Activated CD4-positive, alpha-beta T cell treated with anti-CD3 and anti-CD28 coated beads for 36 hours (primary cell): ENCODE measurements at regions not wholly inside any gene's neighbourhood (a gene's known extent, or its start where the extent isn't known, plus 50 kb on each side); places are given as distances from the start of the nearest gene placed in this dataset.

ENCODE experiments used
- ATAC-seq: fragments of 200-7000 bp; cut with Tn5 transposase; one replicate; pipeline ENCODE4 v1.10.0; 2021; ENCODE audit warnings: mild to moderate bottlenecking, moderate library complexity
- CTCF ChIA-PET: fragments of 350-600 bp; sonication (Branson Sonifier 250); formaldehyde crosslinking; loops from one replicate; lab custom pipeline; 2021; ENCODE audit warnings: antibody characterized with exemption; lab: Charles Lee
- POLR2A ChIA-PET: fragments of 350-600 bp; sonication (Branson Sonifier 250); formaldehyde crosslinking; loops from one replicate; lab custom pipeline; 2021; ENCODE audit warnings: antibody characterized with exemption, inconsistent platforms; lab: Charles Lee
- DNase-seq: peaks from one replicate; pipeline ENCODE4 v3.0.0-alpha.2; 2020
- H3K27ac Mint-ChIP-seq: one replicate; pipeline ENCODE4 v1.8.0; 2021; ENCODE audit warnings: mixed read lengths
- H3K27me3 Mint-ChIP-seq: one replicate; pipeline ENCODE4 v1.8.0; 2021; ENCODE audit warnings: mixed read lengths
- H3K36me3 Mint-ChIP-seq: one replicate; pipeline ENCODE4 v1.8.0; 2021; ENCODE audit warnings: low read depth, mixed read lengths
- H3K4me1 Mint-ChIP-seq: one replicate; pipeline ENCODE4 v1.8.0; 2021; ENCODE audit warnings: mixed read lengths
- H3K4me3 Mint-ChIP-seq: one replicate; pipeline ENCODE4 v1.8.0; 2021; ENCODE audit warnings: mild to moderate bottlenecking, moderate library complexity, mixed read lengths
- H3K9me3 Mint-ChIP-seq: one replicate; pipeline ENCODE4 v1.8.0; 2021; ENCODE audit warnings: low read depth, mixed read lengths
- intact Hi-C, 2 experiments: fragments of 100-400 bp; cut with DNase I in 1 of 2; cut with micrococcal nuclease in 1 of 2; formaldehyde crosslinking; loops; one replicate each; pipeline versions ENCODE4 v1.14.2 to v1.15.1; 2022 to 2024; cut with DNase I, micrococcal nuclease

DNA sequence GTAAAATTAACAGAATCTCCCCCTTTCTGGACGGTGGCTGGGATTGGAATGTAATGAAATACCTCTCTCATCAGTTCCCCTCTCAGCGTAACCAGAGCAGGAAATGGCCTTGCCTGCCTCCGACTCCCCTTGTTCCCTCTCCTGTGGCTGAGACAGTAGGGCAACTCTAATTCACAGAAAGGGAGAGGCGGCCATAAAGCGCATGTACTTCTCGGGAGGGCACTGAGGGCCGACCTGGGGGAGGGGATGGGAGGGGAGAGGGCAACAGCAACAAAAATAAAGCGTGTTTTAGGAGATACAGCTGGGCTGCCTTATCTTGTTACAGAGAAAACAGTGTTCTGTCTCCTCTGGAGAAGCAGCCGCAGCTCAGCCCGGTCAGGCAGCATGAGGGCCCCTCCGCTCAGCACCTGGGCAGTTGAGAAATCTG is 783.3 kb upstream of the ARRDC4 start:
- DNase-seq (no peak), ATAC-seq (no peak)
- no peak overlapping the region for H3K4me3 Mint-ChIP-seq
- no peaks in the 10 kb centered on the region for H3K36me3 Mint-ChIP-seq
- no peak overlapping the region for H3K27ac Mint-ChIP-seq
- ChIA-PET CTCF (no interaction called here), POLR2A (no interaction called here)
- H3K27me3 Mint-ChIP-seq: no peaks in the 10 kb centered on the region
- no peaks in the 10 kb centered on the region for H3K4me1 Mint-ChIP-seq
- intact Hi-C loops: no loop called here
- H3K9me3 Mint-ChIP-seq: peaks cover 2% of the 10 kb centered on the region

DNA sequence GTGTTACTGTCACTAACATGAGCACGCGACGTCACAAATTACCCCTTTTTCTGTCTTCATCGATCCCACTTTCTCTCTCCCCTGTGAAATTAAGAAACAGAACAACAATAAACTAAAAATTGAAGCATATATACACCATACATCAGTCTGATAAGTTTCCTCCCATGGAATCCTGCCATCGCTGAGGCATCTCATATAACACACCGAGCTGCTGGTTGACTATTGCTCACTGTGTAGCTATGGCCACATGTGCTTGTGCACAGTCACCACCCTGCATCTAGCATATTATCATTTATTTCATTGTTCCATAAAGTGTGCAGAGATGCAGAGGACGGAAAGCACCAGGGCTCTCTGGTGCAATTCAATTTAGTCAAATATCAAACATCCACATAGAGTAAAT is 777.9 kb upstream of the ARRDC4 start:
- DNase-seq (no peak), ATAC-seq (no peak)
- no peak overlapping the region for H3K4me3 Mint-ChIP-seq
- H3K9me3 Mint-ChIP-seq: peaks cover 2% of the 10 kb centered on the region
- H3K4me1 Mint-ChIP-seq: no peaks in the 10 kb centered on the region
- CTCF ChIA-PET: no interaction called here
- no peak overlapping the region for H3K27ac Mint-ChIP-seq
- POLR2A ChIA-PET: no interaction called here
- no peaks in the 10 kb centered on the region for H3K27me3 Mint-ChIP-seq
- intact Hi-C loops: no loop called here
- no peaks in the 10 kb centered on the region for H3K36me3 Mint-ChIP-seq

DNA sequence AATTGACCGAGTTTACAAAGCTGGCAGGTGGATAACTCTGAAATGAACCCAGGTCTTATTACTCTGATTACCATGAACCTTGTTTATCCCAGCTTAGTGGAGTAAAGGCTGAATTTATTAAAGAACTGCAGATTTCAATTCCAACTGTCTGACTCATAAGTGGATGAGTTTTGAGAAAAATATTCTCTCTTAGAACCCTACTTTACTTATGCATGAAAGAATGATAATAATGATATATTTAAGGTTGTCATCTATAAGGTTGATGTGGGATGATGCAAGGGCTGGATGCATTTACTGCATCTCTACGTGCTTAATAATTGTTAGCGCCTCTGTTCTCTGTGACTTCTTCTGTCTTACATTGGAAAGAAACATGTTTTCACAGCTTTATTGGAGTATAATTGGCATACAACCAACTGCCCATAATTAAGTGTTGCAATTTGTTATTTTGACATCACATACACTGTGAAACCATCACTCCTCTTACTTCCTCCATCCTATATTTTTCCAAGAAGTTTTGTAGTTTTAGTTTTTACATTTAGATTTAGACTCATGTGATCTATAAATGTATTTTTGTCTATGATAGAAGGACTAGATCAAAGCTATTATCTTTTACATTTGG is 771.2 kb upstream of the ARRDC4 start:
- intact Hi-C loops: no loop called here
- CTCF ChIA-PET: interaction anchor here (0.6 kb wide), 1 partner anchor 37 kb away, joined by 5 read pairs; no protein-coding TSS in a partner anchor
- Mint-ChIP-seq H3K4me1 (no peaks in the 10 kb centered on the region), H3K27ac (no peak overlapping the region), H3K9me3 (peaks cover 3% of the 10 kb centered on the region), H3K4me3 (no peak overlapping the region), H3K27me3 (no peaks in the 10 kb centered on the region), H3K36me3 (no peaks in the 10 kb centered on the region)
- DNase-seq (no peak), ATAC-seq (no peak)
- POLR2A ChIA-PET: no interaction called here

DNA sequence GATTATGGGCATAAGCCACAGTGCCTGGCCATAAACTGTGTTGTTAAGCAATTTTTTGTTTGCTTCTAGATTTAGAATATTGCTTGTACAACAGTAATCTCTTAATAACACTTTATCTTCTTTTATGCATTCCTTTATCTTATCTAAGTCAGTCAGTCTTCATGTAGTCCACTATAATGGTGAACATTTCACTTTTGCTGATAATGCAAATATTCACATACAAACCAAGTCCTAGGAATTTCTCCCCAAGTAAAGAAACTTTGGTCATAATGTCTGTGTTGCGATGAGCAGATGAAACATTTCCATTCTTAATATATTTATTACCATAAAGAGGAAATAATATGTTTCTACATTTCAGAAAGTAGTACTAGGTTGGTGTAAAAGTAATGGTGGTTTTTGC is 765.8 kb upstream of the ARRDC4 start:
- ATAC-seq (no peak), DNase-seq (no peak)
- ChIA-PET POLR2A (no interaction called here), CTCF (no interaction called here)
- Mint-ChIP-seq H3K9me3 (no peaks in the 10 kb centered on the region), H3K27ac (no peak overlapping the region), H3K4me1 (no peaks in the 10 kb centered on the region), H3K36me3 (no peaks in the 10 kb centered on the region), H3K27me3 (no peaks in the 10 kb centered on the region), H3K4me3 (no peak overlapping the region)
- intact Hi-C loops: no loop called here

DNA sequence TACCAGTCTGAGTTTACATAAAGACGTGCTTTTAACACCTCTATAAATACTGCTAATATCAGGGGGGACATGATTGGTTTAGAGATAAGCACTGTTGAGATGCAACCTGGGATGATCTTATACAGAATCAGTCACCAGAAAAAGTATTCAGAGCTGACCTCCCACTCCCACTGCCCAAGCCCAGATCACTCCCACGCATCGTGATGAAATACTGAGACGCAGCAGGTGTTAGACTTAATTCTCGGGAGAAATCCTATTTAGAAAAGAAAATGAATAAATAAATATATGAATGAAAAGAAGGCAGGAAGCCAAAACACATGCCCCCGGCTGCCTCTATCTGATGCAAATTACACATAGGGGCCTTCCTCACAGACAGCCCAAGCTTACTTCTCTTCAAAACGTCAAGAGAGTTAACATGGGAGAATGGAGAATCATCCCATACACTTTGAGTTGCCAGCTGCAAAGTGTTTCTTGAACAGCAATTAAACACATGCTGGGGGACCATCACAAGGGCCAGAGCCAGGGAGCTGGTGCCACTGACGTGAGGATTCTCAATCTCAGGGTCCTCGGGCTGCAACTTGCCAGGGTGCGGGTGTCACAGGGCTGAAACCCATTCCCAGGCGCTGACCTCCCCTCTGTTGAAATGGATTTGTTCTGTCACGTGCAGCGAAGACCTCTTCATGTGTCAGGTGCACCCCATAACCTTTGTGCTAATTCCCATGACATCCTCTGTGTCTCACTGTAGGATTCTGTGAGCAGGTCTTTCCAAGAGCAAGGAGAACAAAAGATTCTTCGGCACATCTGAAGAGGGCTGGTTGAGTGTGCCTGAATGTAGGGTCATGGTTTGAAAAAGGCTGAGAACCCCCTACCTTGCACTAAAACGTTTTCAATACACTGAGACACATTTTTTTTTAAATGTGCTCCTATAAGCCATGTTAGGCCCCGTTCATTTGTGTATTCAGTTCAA is 764.2 kb upstream of the ARRDC4 start:
- CTCF ChIA-PET: no interaction called here
- Mint-ChIP-seq H3K36me3 (no peaks in the 10 kb centered on the region), H3K27me3 (no peaks in the 10 kb centered on the region), H3K4me1 (no peaks in the 10 kb centered on the region), H3K9me3 (no peaks in the 10 kb centered on the region), H3K4me3 (no peak overlapping the region), H3K27ac (no peak overlapping the region)
- POLR2A ChIA-PET: no interaction called here
- DNase-seq (no peak), ATAC-seq (no peak)
- intact Hi-C loops: no loop called here

DNA sequence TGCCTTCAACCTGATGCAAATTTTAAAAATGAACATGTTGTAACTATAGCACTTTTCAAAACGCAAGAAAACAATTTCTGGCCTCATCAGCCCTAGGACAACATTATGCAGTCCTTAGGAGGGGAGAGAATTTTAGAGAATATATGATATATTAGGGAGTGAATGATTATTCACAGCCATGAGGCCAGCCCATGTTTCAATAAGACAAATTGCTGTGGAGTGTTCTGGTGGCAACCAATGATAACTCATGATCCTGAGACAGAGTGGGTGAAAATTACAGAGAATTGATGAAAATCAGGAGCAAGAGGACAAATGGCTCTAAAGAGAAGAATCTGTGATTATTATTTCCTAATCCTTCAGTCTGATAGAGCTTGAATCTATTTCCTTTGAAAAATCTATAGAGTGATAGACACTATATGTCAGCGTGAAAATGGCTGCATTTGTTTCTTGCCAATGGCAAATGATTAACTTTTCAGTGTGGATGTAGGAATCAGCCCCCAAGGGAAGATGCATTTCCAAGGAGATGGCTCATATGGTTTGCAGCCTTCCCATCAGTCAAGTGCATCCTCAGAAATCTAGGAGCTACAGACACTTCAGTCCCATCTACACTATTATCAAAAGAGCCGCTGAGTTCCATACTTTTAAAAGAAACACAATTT is 761.0 kb upstream of the ARRDC4 start:
- no peaks in the 10 kb centered on the region for H3K27me3 Mint-ChIP-seq
- H3K4me1 Mint-ChIP-seq: no peaks in the 10 kb centered on the region
- no peaks in the 10 kb centered on the region for H3K9me3 Mint-ChIP-seq
- DNase-seq: no peak
- ChIA-PET CTCF (no interaction called here), POLR2A (no interaction called here)
- no peak for ATAC-seq
- H3K36me3 Mint-ChIP-seq: no peaks in the 10 kb centered on the region
- intact Hi-C loops: no loop called here
- H3K4me3 Mint-ChIP-seq: no peak overlapping the region
- no peak overlapping the region for H3K27ac Mint-ChIP-seq

DNA sequence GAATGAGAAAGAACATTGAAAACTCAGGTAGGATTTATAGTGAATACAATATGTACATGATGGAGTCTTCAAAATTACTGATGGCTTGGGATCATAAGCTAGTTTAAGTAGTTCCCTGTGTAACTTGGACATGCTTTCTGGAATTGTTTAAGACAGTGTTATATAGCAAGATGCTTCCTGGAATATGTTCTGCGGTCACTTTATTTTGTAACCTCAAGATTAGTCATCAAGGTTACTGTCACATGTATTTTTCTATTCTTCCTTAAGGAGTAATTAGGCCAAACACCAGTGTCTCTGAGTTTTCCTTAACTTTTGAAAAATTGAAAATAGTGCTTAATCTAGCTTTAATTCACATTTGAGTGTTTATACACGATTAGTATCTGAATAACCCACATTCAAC is 760.3 kb upstream of the ARRDC4 start:
- no peaks in the 10 kb centered on the region for H3K27me3 Mint-ChIP-seq
- intact Hi-C loops: no loop called here
- H3K27ac Mint-ChIP-seq: no peak overlapping the region
- POLR2A ChIA-PET: no interaction called here
- CTCF ChIA-PET: no interaction called here
- no peaks in the 10 kb centered on the region for H3K4me1 Mint-ChIP-seq
- DNase-seq (no peak), ATAC-seq (no peak)
- no peaks in the 10 kb centered on the region for H3K36me3 Mint-ChIP-seq
- no peak overlapping the region for H3K4me3 Mint-ChIP-seq
- no peaks in the 10 kb centered on the region for H3K9me3 Mint-ChIP-seq

DNA sequence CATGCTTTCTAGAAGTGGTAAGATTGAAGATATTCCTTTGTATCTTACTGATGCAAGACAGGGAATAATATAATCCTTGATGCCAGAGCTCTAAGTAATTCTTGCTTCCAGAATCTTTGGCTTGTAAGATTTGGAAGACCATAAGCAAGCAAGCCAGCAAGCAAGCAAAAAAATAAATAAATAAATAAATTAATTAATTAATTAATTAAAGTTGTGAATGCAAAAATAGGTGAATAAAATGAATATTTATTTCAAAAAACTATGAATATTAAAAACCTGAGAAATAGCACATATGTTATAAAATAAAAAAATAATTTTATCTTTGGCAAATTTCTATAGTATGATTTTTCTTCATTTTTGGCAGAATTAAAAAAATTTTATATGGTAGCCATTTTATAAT is 750.2 kb upstream of the ARRDC4 start:
- POLR2A ChIA-PET: no interaction called here
- intact Hi-C loops: no loop called here
- H3K27ac Mint-ChIP-seq: no peak overlapping the region
- no peaks in the 10 kb centered on the region for H3K9me3 Mint-ChIP-seq
- DNase-seq (no peak), ATAC-seq (no peak)
- H3K4me1 Mint-ChIP-seq: no peaks in the 10 kb centered on the region
- H3K4me3 Mint-ChIP-seq: no peak overlapping the region
- H3K36me3 Mint-ChIP-seq: no peaks in the 10 kb centered on the region
- CTCF ChIA-PET: interaction anchor here (1.1 kb wide), 1 partner anchor 14 kb away, joined by 3 read pairs; no protein-coding TSS in a partner anchor
- no peaks in the 10 kb centered on the region for H3K27me3 Mint-ChIP-seq

DNA sequence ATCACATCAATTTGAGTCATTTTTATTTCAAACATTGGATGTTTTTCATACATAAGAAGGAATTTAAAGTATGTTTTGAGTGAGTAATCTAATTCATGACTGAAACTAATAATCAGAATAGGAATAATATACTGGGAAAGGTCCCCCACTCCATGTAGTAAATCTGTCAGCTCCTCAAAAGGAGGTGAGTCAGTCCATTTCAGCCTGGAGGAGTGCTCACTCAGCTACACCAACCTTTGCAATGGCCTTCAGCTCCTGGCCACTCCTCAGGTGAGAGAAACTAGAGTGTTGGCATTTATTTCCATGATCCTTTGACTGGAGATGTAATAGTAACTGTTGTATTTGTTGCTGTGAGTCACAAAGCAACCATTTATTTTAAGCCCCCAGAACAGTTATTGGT is 744.9 kb upstream of the ARRDC4 start:
- POLR2A ChIA-PET: no interaction called here
- Mint-ChIP-seq H3K4me1 (no peaks in the 10 kb centered on the region), H3K27ac (no peak overlapping the region), H3K9me3 (no peaks in the 10 kb centered on the region), H3K36me3 (no peaks in the 10 kb centered on the region), H3K27me3 (no peaks in the 10 kb centered on the region), H3K4me3 (no peak overlapping the region)
- ATAC-seq (no peak), DNase-seq (no peak)
- intact Hi-C loops: no loop called here
- CTCF ChIA-PET: no interaction called here

DNA sequence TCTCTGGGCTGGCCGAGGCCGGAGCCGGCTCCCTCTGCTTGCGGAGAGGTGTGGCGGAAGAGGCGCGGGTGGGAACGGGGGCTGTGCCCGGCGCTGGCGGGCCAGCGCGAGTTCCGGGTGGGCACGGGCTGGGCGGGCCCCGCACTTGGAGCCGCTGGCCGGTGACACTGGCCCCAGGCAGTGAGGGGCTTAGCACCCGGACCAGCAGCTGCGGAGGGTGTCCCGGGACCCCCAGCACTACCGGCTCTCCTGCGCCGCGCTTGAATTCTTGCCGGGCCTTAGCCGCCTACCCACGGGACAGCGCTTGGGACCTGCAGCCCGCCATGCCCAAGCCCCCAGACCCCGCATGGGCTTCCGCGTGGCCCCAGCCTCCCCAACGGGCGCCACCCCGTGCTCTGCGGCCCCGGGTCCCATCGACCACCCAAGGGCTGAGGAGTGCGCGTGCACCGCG is 736.3 kb upstream of the ARRDC4 start:
- H3K4me1 Mint-ChIP-seq: no peaks in the 10 kb centered on the region
- H3K4me3 Mint-ChIP-seq: no peak overlapping the region
- ATAC-seq (no peak), DNase-seq (no peak)
- no peaks in the 10 kb centered on the region for H3K9me3 Mint-ChIP-seq
- H3K36me3 Mint-ChIP-seq: no peaks in the 10 kb centered on the region
- H3K27ac Mint-ChIP-seq: no peak overlapping the region
- POLR2A ChIA-PET: no interaction called here
- intact Hi-C loops: no loop called here
- no peaks in the 10 kb centered on the region for H3K27me3 Mint-ChIP-seq
- CTCF ChIA-PET: interaction anchor here (0.6 kb wide), 1 partner anchor 15 kb away, joined by 3 read pairs; no protein-coding TSS in a partner anchor

DNA sequence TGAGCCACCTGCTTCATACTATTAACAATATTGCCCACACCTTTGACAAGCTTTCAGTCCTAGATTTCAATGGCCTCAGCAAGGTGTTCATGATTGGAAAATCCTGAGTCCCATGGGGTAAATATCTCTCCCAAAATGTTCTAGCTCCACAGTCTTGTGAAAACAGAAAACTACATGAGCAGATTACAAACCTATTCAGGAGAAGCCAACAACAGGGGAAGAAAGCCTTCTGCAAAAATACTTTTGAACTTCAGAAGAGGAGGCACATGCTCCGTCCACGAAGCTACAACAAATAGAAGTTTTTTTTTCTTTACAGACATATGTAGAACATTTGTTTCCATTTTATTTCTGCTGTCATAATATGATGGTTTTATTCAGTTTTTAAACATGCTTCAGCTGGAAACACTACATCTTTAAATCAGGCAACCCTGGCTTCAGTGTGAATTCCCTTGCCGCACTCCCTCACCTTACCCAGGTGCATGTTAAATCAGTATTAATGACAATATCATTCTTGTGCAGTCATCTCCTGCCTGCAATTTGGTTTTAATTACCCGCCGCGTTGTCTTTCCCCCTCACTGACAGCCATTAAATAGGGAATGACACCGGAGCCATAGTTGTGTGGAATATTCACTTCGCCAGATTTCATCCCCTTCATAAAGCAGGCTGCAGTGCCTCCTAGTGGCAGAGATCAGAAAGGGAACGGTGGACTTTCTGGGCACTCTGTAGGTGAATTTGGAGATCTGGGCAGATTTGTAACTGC is 725.5 kb upstream of the ARRDC4 start:
- intact Hi-C loops: loop anchor here (1.0 to 10.0 kb wide), 4 partner anchors 878 to 1970 kb away; no protein-coding TSS in a partner anchor
- no peaks in the 10 kb centered on the region for H3K9me3 Mint-ChIP-seq

More for the DNA sequence above, 725.5 kb upstream of the ARRDC4 start:
- POLR2A ChIA-PET: no interaction called here
- peaks cover 8% of the 10 kb centered on the region for H3K27me3 Mint-ChIP-seq
- no peak overlapping the region for H3K27ac Mint-ChIP-seq
- H3K4me3 Mint-ChIP-seq: no peak overlapping the region
- H3K36me3 Mint-ChIP-seq: no peaks in the 10 kb centered on the region
- DNase-seq: peak; percentile 49
- CTCF ChIA-PET: interaction anchor here (0.6 to 1.9 kb wide), 6 partner anchors 207 to 879 kb away, joined by 3 to 6 read pairs (median 3); no protein-coding TSS in a partner anchor
- H3K4me1 Mint-ChIP-seq: no peaks in the 10 kb centered on the region
- no peak for ATAC-seq
